Stimulated activated CD4-positive, alpha-beta T cell treated with anti-CD3 and anti-CD28 coated beads, Interleukin-1b, Interleukin-23, amount 100 ng/mL, for 24 hours (primary cell): ENCODE measurements at regions not wholly inside any gene's neighbourhood (a gene's known extent, or its start where the extent isn't known, plus 50 kb on each side); places are given as distances from the start of the nearest gene placed in this dataset.
"Not testable (repeated sequence)": the region's sequence is repeated elsewhere in the genome, so short reads cannot be mapped to it uniquely, and the experiment has no call there.

Experiments used
- DNase-seq, 4 experiments: peaks; one replicate each; pipeline ENCODE4 v3.0.0-alpha.2; 2020; ENCODE audit warnings: low read depth in 4 of 4, low spot score in 1 of 4

GRCh38 chr1:194738843-194739242 lies 1552.4 kb upstream of the B3GALT2 start:
- not testable (repeated sequence) for DNase-seq

DNA sequence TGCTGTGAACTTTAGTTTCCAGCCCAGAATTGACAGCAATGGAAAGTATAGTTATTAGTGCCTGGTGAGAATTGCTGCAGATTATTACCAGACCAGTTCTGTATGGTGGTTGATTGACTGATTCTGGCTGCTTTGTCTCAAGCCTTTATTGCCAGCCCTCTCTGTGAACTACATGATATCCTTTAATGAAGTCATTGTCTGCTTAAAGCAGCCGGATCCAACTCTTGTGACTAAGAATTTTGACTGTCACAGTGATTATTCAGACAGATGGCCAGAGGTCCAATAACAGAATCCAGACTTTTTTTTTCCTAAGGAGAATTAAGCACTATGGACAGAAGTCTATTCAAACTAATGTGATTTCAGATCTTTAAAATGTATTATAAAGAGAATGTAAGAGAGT lies 1548.6 kb upstream of the B3GALT2 start:
- no peak for DNase-seq

- DNase-seq: no peak
Observed at GRCh38 chr1:194731025-194731424, 1544.6 kb upstream of the B3GALT2 start.

DNA sequence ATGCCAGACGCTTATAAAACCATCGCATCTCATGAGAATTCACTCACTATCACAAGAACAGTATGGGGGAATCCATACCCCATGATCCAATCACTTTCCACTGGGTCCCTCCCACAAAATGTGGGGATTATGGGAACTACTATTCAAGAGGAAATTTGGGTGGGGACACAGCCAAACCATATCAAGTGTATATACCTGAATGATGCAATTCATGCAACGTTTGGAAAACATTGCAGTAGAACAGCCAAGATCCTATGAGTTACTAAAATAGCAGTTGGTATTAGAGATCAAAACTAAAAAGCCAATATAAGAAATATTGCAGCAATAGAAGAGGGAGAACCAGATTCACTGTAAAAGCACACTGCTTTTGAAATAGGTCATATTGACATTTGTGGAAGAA lies 1543.9 kb upstream of the B3GALT2 start:
- no peak for DNase-seq

- DNase-seq: no peak
Observed at GRCh38 chr1:194723067-194723466, 1536.7 kb upstream of the B3GALT2 start.

DNA sequence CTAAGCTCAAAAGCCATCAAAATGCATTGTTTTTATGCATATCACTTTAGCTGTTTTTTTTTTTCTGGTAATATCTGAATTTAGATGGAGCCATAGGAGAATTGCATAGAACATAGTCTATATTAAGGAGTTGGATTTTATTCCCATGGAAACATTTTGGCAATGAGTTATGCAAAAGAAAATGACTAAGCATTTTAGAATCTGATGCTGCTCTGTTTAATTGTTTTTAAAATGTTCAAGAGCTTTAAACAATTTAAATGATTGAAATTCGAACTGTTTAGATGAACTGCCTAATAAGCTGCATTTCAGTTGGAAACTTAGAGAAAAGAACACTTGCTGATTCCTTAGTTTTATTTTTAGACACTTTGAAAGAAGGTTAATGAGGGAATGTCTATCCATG lies 1531.5 kb upstream of the B3GALT2 start:
- no peak for DNase-seq

GRCh38 chr1:194717334-194717733 lies 1530.9 kb upstream of the B3GALT2 start:
- no peak for DNase-seq

- DNase-seq: no peak
Observed at GRCh38 chr1:194710671-194711070, 1524.3 kb upstream of the B3GALT2 start.

DNA sequence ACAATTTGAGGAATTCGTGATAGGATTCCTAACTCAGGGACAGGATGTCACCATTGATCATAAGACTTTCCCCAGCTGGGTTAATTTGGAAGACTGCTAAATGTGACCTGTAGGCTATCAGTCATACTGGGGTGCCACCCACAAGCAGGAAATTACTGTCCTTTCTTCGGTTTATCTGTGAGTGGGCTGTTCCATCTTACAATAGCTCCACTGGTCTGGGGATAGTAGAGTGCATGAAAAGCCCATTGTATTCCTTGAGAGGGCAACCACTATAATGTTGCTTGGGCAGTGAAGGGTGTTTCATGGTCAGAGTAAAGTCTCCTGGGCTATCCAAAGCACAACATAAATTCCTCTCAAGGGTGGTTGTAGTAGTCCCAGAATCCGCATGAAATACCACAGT lies 1523.0 kb upstream of the B3GALT2 start:
- DNase-seq: no peak

DNA sequence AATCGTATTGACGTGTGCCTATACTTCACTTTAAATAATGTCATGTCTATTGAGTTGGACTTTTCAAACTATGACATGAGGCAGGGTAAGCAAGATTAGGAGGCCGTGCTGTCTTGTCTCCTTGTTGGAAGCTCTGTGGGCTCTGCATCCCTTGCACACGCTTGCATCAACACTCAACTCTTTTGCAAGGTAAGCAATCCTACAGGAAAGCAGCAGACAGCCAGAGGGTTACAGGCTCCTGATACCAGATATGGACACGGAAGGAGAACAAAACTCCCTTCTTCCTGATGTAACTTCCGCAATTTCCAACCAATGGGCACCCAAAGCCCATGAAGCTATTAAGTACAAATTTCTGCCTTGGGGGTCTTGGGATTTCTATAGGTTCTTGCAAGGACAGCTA lies 1520.7 kb upstream of the B3GALT2 start:
- DNase-seq: no peak

- DNase-seq: no peak
Observed at GRCh38 chr1:194705123-194705854, 1518.9 kb upstream of the B3GALT2 start.

DNA sequence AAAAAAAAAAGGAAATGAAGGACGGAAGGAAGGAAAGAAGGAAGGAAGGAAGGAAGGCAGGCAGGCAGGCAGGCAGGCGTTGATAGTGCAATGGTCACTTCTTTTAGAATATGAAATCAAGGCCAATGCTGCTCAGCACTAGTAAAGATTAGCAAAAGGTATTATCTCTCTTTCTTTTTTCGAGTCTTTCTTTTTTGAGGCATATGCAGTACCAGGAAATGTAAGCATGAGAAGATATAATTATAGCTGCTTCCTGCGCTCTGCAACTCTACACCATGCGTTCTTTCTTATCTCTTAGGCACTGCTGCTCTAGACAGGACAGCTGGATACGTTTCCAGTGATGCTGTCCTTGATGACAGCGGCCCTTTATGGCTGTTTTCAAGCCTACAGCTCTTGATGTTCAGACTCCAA lies 1512.5 kb upstream of the B3GALT2 start:
- DNase-seq: no peak

- DNase-seq: no peak
Observed at GRCh38 chr1:194693244-194693643, 1506.8 kb upstream of the B3GALT2 start.

GRCh38 chr1:194684636-194685035 lies 1498.2 kb upstream of the B3GALT2 start:
- DNase-seq: no peak

DNA sequence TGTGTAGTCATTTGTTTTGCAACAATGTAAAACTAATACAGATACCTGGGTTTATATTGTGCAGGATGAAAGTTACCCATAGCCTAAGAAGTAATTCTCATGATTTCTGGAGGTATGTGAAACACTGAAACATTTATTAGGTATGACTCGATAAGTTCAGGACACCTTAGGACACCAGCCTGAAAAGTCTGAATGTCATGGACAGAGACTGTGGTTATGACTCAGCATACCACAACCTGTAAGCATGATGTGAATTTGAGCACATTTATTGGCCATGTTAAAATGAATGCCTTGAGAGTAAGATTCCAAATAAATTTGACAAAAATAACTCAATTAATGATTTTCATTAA lies 1471.7 kb upstream of the B3GALT2 start:
- no peak for DNase-seq

DNA sequence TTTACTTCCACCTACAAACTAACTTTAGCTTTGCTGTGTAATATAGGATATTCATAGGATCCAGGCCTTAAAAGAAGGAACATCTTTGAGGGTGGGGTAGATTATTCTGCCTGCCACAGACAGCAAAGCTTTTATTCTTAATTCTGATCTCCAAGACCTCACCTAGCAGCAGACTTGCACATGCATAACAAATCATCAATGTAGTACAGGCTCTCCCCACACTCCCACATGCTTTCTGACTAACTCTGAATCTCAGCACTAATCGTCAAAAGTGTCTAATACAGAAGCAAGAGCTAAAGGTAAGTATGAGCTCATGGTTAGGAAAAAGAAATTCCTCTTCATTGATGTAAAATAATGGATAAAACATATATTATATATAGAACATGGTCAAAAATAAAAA lies 1468.5 kb upstream of the B3GALT2 start:
- no peak for DNase-seq

DNA sequence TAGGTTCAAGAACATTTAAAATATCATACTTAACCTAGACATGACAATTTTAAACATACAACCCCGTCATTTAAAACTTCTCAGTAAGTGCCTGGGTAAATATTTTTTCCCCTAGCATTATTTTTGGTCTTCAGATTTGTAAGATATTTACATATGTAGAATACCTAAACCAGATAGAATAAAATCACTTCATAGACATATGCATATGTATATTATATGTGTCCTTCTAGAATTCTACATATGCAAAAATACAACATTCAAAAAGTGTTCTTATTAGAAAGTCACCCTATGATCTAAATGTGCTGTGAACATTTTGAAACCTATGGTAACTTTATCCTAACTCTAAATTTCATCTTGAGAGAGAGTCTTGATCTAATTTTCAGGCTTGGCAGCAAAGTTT lies 1467.0 kb upstream of the B3GALT2 start:
- no peak for DNase-seq

DNA sequence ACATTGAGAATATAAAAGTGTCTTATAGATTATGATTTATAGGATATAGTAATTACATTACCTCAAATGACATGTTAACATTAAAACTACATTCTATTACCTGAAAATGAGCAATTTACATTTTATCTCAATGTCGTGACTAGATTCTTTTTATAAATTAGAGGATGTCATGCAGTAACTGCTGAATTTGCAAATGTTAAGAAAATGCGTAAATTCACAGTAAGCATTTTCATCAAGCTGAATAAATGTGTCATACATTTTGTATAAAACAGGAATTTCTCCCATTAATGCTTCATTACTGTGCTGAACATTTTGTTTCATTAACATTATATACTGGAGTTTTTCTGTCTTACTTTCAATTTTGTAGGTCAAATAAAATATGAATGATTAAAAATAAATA lies 1460.7 kb upstream of the B3GALT2 start:
- no peak for DNase-seq

DNA sequence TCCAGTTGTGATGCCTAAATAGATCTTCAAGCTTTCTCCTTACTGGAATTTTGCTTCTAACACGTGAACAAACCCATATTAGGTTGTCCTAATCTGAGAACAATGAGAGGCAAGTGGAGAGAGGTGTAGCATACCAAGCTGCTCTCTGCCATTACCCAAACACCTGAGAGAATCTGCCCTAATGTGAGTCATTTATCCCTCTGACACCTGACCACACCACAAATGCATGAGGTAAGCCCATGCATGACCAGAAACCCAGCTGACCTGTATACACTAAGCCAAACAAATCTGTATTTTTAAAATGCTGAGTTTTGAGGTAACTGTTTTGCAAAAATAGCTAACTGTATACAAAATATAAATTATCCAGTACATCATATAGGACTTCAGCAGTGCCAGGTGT lies 1458.1 kb upstream of the B3GALT2 start:
- DNase-seq: no peak

DNA sequence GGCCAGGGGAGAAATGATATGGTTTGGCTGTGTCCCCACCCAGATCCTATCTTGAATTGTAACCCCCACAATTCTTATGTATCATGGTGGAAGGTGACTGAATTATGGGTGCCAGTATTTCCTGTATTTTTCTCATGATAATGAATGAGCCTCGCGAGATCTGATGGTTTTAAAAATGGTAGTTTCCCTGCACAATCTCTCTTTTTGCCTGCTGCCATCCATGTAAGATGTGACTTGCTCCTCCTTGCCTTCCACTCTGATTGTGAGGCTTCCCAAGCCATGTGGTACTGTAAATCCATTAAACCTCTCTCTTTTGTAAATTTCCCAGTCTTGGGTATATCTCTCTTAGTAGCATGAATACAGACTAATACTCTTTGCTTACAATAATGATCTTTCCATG lies 1453.9 kb upstream of the B3GALT2 start:
- no peak for DNase-seq

DNA sequence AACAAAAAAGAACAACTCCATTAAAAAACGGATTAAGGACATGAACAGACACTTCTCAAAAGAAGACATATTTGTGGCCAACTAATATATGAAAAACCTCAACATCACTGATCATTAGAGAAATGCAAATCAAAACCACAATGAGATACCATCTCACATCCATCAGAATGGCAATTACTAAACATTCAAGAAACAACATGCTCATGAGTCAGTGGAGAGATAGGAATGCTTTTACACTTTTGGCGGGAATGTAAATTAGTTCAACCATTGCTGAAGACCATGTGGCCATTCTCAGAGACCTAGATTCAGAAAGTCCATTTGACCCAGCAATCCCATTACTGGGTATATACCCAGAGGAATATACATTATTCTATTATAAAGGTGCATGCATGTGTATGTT lies 1442.6 kb upstream of the B3GALT2 start:
- no peak for DNase-seq

DNA sequence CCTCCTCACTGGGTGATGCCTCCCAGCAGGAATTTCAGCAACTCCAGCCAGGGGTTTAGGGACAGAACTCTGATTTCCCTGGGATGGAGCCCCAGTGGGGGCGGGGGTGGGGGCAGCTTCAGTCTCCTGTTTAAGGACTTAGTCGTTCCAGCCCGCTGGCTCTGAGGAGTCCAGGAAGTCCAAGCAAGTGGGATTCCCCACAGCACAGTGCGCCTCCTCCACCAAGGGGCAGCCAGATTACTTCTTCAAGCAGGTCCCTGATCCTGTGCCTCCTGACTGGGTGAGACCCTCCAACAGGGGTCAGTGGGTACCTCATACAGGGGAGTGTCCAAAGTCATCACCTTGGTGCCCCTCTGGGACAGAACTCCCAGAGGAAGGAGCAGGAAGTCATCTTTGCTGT lies 1438.4 kb upstream of the B3GALT2 start:
- no peak for DNase-seq

DNA sequence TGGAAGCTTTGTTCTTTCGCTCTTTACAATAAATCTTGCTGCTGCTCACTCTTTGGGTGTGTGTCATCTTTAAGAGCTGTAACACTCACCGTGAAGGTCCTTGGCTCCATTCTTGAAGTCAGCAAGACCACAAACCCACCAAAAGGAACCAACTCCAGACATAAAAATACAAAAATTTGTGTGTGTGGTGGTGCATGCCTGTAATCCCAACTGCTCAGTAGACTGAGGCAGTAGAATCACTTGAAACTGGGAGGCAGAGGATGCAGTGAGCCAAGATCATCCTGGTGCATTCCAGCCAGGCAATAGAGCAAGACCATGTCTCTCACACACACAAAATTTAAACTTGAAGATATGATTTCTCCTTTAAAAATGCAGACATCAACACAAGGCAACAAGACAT lies 1431.7 kb upstream of the B3GALT2 start:
- DNase-seq: no peak

DNA sequence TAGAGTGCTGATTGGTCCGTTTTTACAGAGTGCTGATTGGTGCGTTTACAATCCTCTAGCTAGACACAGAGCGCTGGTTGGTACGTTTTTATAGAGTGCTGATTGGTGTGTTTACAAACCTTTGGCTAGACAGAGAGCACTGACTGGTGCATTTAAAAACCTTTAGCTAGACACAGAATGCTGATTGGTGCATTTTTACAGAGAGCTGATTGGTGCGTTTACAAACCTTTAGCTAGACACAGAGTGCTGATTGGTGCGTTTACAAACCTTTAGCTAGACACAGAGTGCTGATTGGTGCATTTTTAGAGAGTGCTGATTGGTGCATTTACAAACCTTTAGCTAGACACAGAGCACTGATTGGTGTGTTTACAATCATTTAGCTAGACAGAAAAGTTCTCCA lies 1430.9 kb upstream of the B3GALT2 start:
- DNase-seq: not testable (repeated sequence)
